ENCODE measurements at regions not wholly inside any gene's neighbourhood (a gene's known extent, or its start where the extent isn't known, plus 50 kb on each side); places are given as distances from the start of the nearest gene placed in this dataset.

GRCh38 chr12:98439471-98439951 lies 75.9 kb upstream of the TMPO start:
- no peaks in the 10 kb centered on the region for H3K79me2 ChIP-seq (replicated peaks; ENCODE audit: insufficient read depth, low read length)
- no peaks in the 10 kb centered on the region for H3K9me2 ChIP-seq (ENCODE audit: insufficient read depth, low read length)
- no peak overlapping the region for H2AFZ ChIP-seq (ENCODE audit: low read depth, low read length)
- H3K36me3 ChIP-seq (ENCODE audit: insufficient read depth, low read length): no peaks in the 10 kb centered on the region
- H3K4me3 ChIP-seq (ENCODE audit: low read length): no peak overlapping the region
- no peak overlapping the region for H3K4me2 ChIP-seq (ENCODE audit: low read length)
- H4K20me1 ChIP-seq (ENCODE audit: insufficient read depth): no peaks in the 10 kb centered on the region
- no peaks in the 10 kb centered on the region for H3K9me3 ChIP-seq (ENCODE audit: low read length)
- no peaks in the 10 kb centered on the region for H3F3A ChIP-seq (ENCODE audit: insufficient read depth, low read length, poor library complexity, severe bottlenecking)
- no peak for TF ChIP-seq TAF1 (IDR thresholded peaks at IDR 0.05; ENCODE audit: low read depth)
- no peak for TF ChIP-seq RAD21 (conservative IDR thresholded peaks at IDR 0.05)
- TF ChIP-seq POLR2AphosphoS5 (IDR thresholded peaks at IDR 0.05): no peak
- TF ChIP-seq EZH2 (IDR thresholded peaks at IDR 0.05; ENCODE audit: borderline replicate concordance, insufficient read depth, low read length, poor library complexity, severe bottlenecking): no peak
- no peak for TF ChIP-seq SMC3 (conservative IDR thresholded peaks at IDR 0.05; ENCODE audit: poor library complexity)
- TF ChIP-seq REST (IDR thresholded peaks at IDR 0.05; ENCODE audit: borderline replicate concordance): no peak
- TF ChIP-seq MXI1 (conservative IDR thresholded peaks at IDR 0.05; ENCODE audit: poor library complexity, severe bottlenecking): no peak
- no peak for TF ChIP-seq EP300 (conservative IDR thresholded peaks at IDR 0.05; ENCODE audit: poor library complexity, severe bottlenecking)
- TF ChIP-seq CTCF (IDR thresholded peaks at IDR 0.05; ENCODE audit: poor library complexity, severe bottlenecking): no peak
- H3K9ac ChIP-seq (ENCODE audit: low read length): no peak overlapping the region
- no peaks in the 10 kb centered on the region for H3K27me3 ChIP-seq (ENCODE audit: insufficient read depth, low read depth, low read length)
- no peak overlapping the region for H3K27ac ChIP-seq (ENCODE audit: low read length)

- Histone ChIP-seq H3K9me3 (ENCODE audit: low read length) (no peaks in the 10 kb centered on the region), H3K27ac (ENCODE audit: low read length) (no peak overlapping the region), H2AFZ (ENCODE audit: low read depth, low read length) (no peak overlapping the region), H4K20me1 (ENCODE audit: insufficient read depth) (no peaks in the 10 kb centered on the region), H3K9me2 (ENCODE audit: insufficient read depth, low read length) (no peaks in the 10 kb centered on the region), H3K4me2 (ENCODE audit: low read length) (no peak overlapping the region), H3K9ac (ENCODE audit: low read length) (no peak overlapping the region), H3F3A (ENCODE audit: insufficient read depth, low read length, poor library complexity, severe bottlenecking) (no peaks in the 10 kb centered on the region), H3K79me2 (replicated peaks; ENCODE audit: insufficient read depth, low read length) (no peaks in the 10 kb centered on the region), H3K36me3 (ENCODE audit: insufficient read depth, low read length) (no peaks in the 10 kb centered on the region), H3K27me3 (ENCODE audit: insufficient read depth, low read depth, low read length) (no peaks in the 10 kb centered on the region), H3K4me3 (ENCODE audit: low read length) (no peak overlapping the region)
- TF ChIP-seq RAD21 (conservative IDR thresholded peaks at IDR 0.05): no peak
These were observed 75.3 kb upstream of the TMPO start for GRCh38 chr12:98439981-98440581.

Data from neural cell (in vitro differentiated cells).